Left lung (tissue), 4 donors: ENCODE measurements at regions not wholly inside any gene's neighbourhood (a gene's known extent, or its start where the extent isn't known, plus 50 kb on each side); places are given as distances from the start of the nearest gene placed in this dataset.

Experiments used
- ATAC-seq: fragments of 200-7000 bp; cut with Tn5 transposase; one replicate; pipeline ENCODE4 v1.9.1; 2020; ENCODE audit warnings: moderate library complexity
- DNase-seq, 4 donors: peaks; one replicate each; pipeline ENCODE4 v3.0.0-alpha.2; 2013 to 2020
- H3K27ac ChIP-seq, 2 donors: fragments of 200-600 bp; sonication (generic) in 1 of 2; one replicate each; pipeline versions ENCODE4 v1.5.0 to v1.8.0; 2020 to 2021
- H3K27me3 ChIP-seq, 2 donors: fragments of 200-600 bp; sonication (generic) in 1 of 2; one replicate each; pipeline versions ENCODE4 v1.5.0 to v1.8.0; 2020 to 2021
- H3K36me3 ChIP-seq, 2 donors: fragments of 200-600 bp; sonication (generic) in 1 of 2; one replicate each; pipeline versions ENCODE4 v1.5.0 to v1.8.0; 2020 to 2021
- H3K4me1 ChIP-seq, 2 donors: fragments of 200-600 bp; one replicate each; pipeline ENCODE4 v1.8.0; 2021
- H3K4me3 ChIP-seq, 2 donors: fragments of 200-600 bp; sonication (generic) in 1 of 2; one replicate each; pipeline versions ENCODE4 v1.5.0 to v1.8.0; 2020 to 2021; ENCODE audit warnings: mild to moderate bottlenecking in 1 of 2
- H3K9me3 ChIP-seq, 2 donors: fragments of 200-600 bp; sonication (generic) in 1 of 2; one replicate each; pipeline versions ENCODE4 v1.5.0 to v1.8.0; 2020 to 2021
- CTCF ChIP-seq, 2 donors: fragments of 200-600 bp; sonication (generic) in 1 of 2; IDR thresholded peaks; one replicate each; pipeline versions ENCODE4 v1.5.0 to v1.8.0; 2021; ENCODE audit warnings: antibody characterized with exemption in 2 of 2
- intact Hi-C, 2 donors: fragments of 100-400 bp; cut with DNase I; formaldehyde crosslinking; loops; one replicate each; pipeline versions ENCODE4 v1.11.2 to v1.14.2; 2022
- donor health status: DM: no; HTN: yes; CAD: no.
- donor health status: DM: no; HTN: no; CAD: no.

- peaks cover 0 to 47% of the 10 kb centered on the region in 2 donors for H3K9me3 ChIP-seq
- H3K4me3 ChIP-seq, result no peak overlapping the region
- H3K36me3 ChIP-seq, result no peaks in the 10 kb centered on the region
- no peaks in the 10 kb centered on the region for H3K27me3 ChIP-seq
- no peak for DNase-seq
- H3K4me1 ChIP-seq, result no peaks in the 10 kb centered on the region
- no peak for TF ChIP-seq CTCF (IDR thresholded peaks at IDR 0.05)
- intact Hi-C loops, result no loop called here
- H3K27ac ChIP-seq, result no peak overlapping the region
- no peak for ATAC-seq
These were observed 80.7 kb upstream of the LARGE1 start for GRCh38 chr22:34000879-34001526.

- Histone ChIP-seq H3K4me1 (no peaks in the 10 kb centered on the region), H3K4me3 (no peak overlapping the region), H3K27me3 (no peaks in the 10 kb centered on the region), H3K36me3 (no peaks in the 10 kb centered on the region), H3K27ac (no peak overlapping the region), H3K9me3 (peaks cover 0 to 54% of the 10 kb centered on the region in 2 donors)
- DNase-seq (no peak), ATAC-seq (no peak)
- intact Hi-C loops, result no loop called here
- no peak for TF ChIP-seq CTCF (IDR thresholded peaks at IDR 0.05)
These were observed 81.6 kb upstream of the LARGE1 start for GRCh38 chr22:34001701-34002466.

GRCh38 chr22:34004058-34004457 lies 83.8 kb upstream of the LARGE1 start:
- H3K4me3 ChIP-seq, result no peak overlapping the region

GRCh38 chr22:34010259-34010658 lies 90.0 kb upstream of the LARGE1 start:
- ATAC-seq (no peak), DNase-seq (no peak)
- Histone ChIP-seq H3K4me3 (no peak overlapping the region), H3K36me3 (no peaks in the 10 kb centered on the region), H3K9me3 (peaks cover 0 to 36% of the 10 kb centered on the region in 2 donors), H3K27me3 (no peaks in the 10 kb centered on the region), H3K4me1 (no peaks in the 10 kb centered on the region), H3K27ac (no peak overlapping the region)
- TF ChIP-seq CTCF (IDR thresholded peaks at IDR 0.05), result no peak
- intact Hi-C loops, result no loop called here

More at GRCh38 chr22:34004058-34004457, 83.8 kb upstream of the LARGE1 start:
- ATAC-seq (no peak), DNase-seq (no peak)
- intact Hi-C loops, result no loop called here
- peaks cover 0 to 42% of the 10 kb centered on the region in 2 donors for H3K9me3 ChIP-seq
- no peaks in the 10 kb centered on the region for H3K4me1 ChIP-seq
- H3K27ac ChIP-seq, result no peak overlapping the region
- no peak for TF ChIP-seq CTCF (IDR thresholded peaks at IDR 0.05)
- no peaks in the 10 kb centered on the region for H3K36me3 ChIP-seq
- no peaks in the 10 kb centered on the region for H3K27me3 ChIP-seq

- intact Hi-C loops, result no loop called here
- no peak overlapping the region for H3K27ac ChIP-seq
These were observed 95.4 kb upstream of the LARGE1 start for GRCh38 chr22:34015642-34016041.

More at GRCh38 chr22:34015642-34016041, 95.4 kb upstream of the LARGE1 start:
- Histone ChIP-seq H3K36me3 (no peaks in the 10 kb centered on the region), H3K27me3 (no peaks in the 10 kb centered on the region), H3K4me1 (no peaks in the 10 kb centered on the region), H3K4me3 (no peak overlapping the region), H3K9me3 (peaks cover 0 to 33% of the 10 kb centered on the region in 2 donors)
- no peak for TF ChIP-seq CTCF (IDR thresholded peaks at IDR 0.05)
- ATAC-seq, result no peak
- DNase-seq, result no peak
